PFSK-1 (cell line): ENCODE measurements at regions not wholly inside any gene's neighbourhood (a gene's known extent, or its start where the extent isn't known, plus 50 kb on each side); places are given as distances from the start of the nearest gene placed in this dataset.

Experiments used
- FOXP2 ChIP-seq: optimal IDR thresholded peaks from 2 replicates; pipeline ENCODE3; 2011; ENCODE audit warnings: borderline replicate concordance, control low read depth, inconsistent platforms; ENCODE audit not compliant: insufficient read depth; ENCODE audit errors: extremely low read length, extremely low read depth
- POLR2AphosphoS5 ChIP-seq: IDR thresholded peaks from 2 replicates; pipeline ENCODE4 v1.6.1; 2012; ENCODE audit warnings: low read depth, mild to moderate bottlenecking, control low read depth, low read length, moderate library complexity
- REST ChIP-seq, 2 experiments: IDR thresholded peaks; 2 replicates each; pipeline versions ENCODE4 v1.6.1 to v1.8.0; 2011 to 2012; ENCODE audit warnings: low read depth in 2 of 2, low read length in 2 of 2, control low read depth in 1 of 2, inconsistent platforms in 1 of 2, mild to moderate bottlenecking in 1 of 2, moderate library complexity in 1 of 2; ENCODE audit not compliant: insufficient read depth in 1 of 2
- SIN3A ChIP-seq: IDR thresholded peaks from 2 replicates; pipeline ENCODE4 v1.6.1; 2012; ENCODE audit warnings: mild to moderate bottlenecking, low read length, moderate library complexity, borderline replicate concordance; ENCODE audit not compliant: insufficient read depth
- TAF1 ChIP-seq: IDR thresholded peaks from 2 replicates; pipeline ENCODE4 v1.6.1; 2012; ENCODE audit warnings: low read length, control low read depth, borderline replicate concordance; ENCODE audit not compliant: insufficient read depth

- TF ChIP-seq REST (IDR thresholded peaks at IDR 0.05; ENCODE audit: insufficient read depth in 1 of 2, low read depth in 2 of 2, low read length in 2 of 2) (no peak), POLR2AphosphoS5 (no peak), SIN3A (no peak), TAF1 (no peak), FOXP2 (no peak)
These were observed 242.0 kb downstream of the BCOR start for GRCh38 chrX:39855748-39856129.

- TF ChIP-seq FOXP2 (no peak), POLR2AphosphoS5 (no peak), REST (IDR thresholded peaks at IDR 0.05; ENCODE audit: insufficient read depth in 1 of 2, low read depth in 2 of 2, low read length in 2 of 2) (no peak), SIN3A (no peak), TAF1 (no peak)
These were observed 241.2 kb downstream of the BCOR start for GRCh38 chrX:39856472-39857121.

GRCh38 chrX:39857780-39858179, 240.0 kb downstream of the BCOR start:
- TF ChIP-seq REST (IDR thresholded peaks at IDR 0.05; ENCODE audit: insufficient read depth in 1 of 2, low read depth in 2 of 2, low read length in 2 of 2) (no peak), SIN3A (no peak), FOXP2 (no peak), POLR2AphosphoS5 (no peak), TAF1 (no peak)

- TF ChIP-seq SIN3A (no peak), TAF1 (no peak), POLR2AphosphoS5 (no peak), FOXP2 (no peak), REST (IDR thresholded peaks at IDR 0.05; ENCODE audit: insufficient read depth in 1 of 2, low read depth in 2 of 2, low read length in 2 of 2) (no peak)
These were observed 237.5 kb downstream of the BCOR start for GRCh38 chrX:39859991-39860861.
